HG02623 (cell line): ENCODE measurements at regions not wholly inside any gene's neighbourhood (a gene's known extent, or its start where the extent isn't known, plus 50 kb on each side); places are given as distances from the start of the nearest gene placed in this dataset.
A peak's percentile ranks its signal among the peaks of the same experiment; 100 is the strongest.
"Not testable (repeated sequence)": the region's sequence is repeated elsewhere in the genome, so short reads cannot be mapped to it uniquely, and the experiment has no call there.

ENCODE experiments used
- ATAC-seq: cut with Tn5 transposase; IDR thresholded peaks from one replicate; pipeline ENCODE4 v1.9.1; 2021; ENCODE audit warnings: moderate library complexity; ENCODE audit not compliant: unreplicated experiment

DNA sequence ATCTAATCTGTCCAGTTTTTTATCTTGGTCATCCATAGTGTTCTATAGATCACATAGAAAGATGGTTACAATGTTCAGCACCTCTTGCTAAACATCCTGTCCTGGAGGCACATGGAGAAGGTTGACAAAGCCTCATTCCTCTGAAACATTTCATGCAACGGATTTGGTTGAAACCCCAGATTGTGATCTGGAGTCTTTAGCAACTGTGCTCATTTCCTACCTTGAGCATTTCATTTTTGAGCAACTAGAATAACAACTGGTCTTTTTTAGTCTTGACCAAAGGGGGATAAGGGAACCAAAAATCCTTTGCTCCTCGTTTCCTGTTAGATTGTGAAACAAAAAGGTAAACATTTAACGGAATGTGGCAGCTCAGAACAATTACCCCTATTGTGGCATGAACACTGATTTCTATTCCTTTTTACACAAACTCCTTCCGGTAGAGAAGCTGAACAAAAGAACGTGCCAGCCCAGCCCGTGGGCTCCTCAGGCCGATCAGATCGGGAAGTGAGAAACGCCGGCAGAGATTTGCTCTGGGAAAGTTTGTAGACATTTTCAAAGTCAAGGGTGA lies 94.7 kb upstream of the ERRFI1 start:
- no peak for ATAC-seq

DNA sequence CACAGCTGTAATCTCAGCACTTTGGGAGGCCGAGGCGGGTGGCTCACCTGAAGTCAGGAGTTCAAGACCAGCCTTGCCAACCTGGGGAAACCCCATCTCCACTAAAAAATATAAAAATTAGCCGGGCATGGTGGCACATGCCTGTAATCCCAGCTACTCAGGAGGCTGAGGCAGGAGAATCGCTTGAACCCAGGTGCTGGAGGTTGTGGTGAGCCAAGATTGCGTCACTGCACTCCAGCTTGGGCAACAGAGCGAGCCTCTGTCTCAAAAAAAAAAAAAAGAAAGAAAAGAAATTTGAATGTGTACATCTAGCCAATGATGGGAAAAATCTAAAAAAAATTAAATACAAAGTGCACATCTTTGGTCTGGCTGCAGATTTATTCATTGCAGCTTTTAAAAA lies 92.6 kb upstream of the ERRFI1 start:
- ATAC-seq = not testable (repeated sequence)

DNA sequence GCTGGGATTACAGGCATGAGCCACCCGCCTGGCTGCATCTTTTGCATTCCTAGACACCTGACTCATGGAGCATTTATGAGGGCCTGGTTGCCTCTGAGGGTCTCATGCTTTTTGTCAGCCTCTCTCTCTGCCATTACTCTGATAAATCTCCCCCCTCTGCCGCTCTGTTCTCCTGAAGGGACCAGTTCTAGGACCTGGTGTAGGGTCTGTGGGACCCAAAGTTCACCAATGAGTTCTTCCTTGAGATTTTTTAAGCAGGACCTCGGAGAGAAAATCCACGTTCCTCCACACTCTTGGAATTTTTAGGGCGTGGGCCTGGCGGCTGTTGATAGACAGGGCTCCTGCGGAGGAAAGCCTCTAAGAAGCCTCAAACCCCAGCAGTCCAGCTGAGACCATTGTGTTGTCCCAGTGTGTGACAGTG lies 91.9 kb upstream of the ERRFI1 start:
- no peak for ATAC-seq

DNA sequence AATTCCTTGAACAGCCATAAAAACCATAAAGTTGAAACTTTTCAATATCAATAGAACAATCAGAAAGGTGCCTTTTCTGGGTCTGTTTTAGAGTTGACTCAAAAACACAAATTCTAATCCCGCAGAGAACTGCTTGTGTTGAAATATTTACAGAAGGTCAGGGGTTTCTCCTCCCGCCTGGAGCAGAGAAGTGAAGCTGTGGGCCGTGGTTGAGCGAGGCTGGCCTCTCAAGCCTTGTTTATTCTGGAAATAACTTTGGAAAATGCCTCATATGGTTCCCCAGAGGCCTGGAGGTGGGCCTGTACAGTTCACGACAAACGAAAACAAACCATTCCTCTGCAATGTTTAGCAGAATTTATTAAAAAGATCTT lies 90.8 kb upstream of the ERRFI1 start:
- ATAC-seq = no peak

DNA sequence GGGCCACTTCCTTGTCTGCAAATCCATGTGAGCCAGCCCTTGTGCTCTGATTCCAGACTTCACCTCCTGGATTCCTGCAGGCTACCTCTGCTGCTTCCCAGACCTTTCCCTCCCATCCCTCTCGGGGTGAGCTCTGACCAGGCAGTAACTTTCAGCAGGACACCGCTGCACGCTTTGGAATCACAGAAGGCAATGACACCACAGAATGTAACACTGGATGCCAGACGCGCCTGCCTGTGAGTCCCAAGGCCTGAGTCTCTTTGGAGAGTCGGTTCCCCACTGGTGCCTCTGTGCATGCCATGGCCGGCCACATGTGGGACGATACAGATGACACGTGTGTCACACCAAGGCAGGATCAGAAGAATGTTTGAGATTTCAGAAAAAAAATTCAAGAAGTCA lies 89.7 kb upstream of the ERRFI1 start:
- no peak for ATAC-seq

DNA sequence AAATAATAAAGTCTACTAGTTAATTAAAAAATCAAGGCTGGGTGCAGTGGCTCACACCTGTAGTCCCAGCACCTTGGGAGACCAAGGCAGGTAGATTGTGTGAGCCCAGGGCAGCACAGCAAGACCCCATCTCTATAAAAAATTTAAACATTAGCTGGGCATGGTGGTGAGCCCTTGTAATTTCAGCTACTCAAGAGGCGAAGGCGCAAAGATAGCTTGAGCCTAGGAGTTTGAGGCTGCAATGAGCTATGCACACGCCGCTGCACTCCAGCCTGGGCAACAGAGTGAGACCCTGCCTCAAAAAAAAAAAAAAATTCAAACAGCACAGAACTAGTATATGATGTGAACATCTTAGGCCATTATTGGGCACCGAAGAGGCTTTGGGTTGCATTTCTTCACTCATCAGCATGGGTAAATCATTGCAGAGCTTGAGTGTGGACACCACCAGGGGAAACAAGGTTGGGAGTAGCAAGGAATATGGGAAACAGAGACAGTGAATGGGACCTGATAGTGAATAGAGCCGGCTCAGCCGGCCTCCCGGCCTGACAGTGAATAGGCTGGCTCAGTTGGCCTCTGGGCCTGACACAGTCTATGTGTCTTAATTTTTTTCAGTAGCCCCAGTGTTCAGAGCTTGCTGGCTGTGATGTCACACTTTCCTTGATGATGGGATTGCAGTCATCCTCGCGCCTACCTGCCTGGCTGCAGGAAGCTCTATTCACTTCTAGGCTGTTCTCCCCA lies 89.1 kb upstream of the ERRFI1 start:
- ATAC-seq = no peak

DNA sequence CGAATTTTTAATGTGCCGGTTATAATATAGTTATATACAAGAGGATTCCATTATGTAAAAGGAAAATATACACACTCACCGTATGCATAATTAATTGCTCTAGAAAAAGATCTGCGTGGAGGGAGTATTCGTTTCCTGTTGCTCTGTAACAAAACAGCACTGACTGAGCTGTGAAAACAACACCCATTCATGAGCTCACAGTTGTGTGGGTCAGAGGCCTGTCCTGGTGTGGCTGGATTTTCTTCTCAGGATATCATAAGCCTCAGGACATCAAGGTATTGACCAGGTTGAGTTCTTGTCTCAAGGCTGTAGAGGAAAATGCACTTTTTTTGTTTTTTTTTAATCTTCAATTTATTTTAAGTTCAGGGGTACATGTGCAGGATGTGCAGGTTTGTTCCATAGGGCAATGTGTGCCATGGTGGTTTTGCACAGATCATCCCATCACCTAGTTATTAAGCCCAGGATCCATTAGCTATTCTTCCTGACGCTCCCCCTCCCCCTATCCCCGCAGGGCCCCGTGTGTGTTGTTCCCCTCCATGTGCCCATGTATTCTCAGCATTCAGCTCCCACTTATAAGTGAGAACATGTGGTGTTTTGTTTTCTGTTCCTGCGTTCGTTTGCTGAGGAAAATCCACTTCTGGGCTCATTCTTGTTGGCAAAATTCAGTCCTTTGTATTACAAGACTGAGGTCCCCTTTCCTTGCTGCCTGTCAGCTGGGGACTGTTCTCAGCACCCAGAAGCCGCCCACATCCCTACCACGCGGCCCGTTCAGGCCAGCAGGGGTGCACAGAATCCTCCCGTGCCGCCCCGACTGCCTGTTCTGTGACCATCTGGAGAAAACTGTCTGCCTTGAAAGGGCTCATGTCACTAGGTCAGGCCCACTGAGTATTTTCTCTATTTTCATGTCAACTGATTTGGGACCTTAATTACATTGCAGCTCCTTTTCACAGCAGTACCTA lies 87.4 kb upstream of the ERRFI1 start:
- ATAC-seq = no peak

DNA sequence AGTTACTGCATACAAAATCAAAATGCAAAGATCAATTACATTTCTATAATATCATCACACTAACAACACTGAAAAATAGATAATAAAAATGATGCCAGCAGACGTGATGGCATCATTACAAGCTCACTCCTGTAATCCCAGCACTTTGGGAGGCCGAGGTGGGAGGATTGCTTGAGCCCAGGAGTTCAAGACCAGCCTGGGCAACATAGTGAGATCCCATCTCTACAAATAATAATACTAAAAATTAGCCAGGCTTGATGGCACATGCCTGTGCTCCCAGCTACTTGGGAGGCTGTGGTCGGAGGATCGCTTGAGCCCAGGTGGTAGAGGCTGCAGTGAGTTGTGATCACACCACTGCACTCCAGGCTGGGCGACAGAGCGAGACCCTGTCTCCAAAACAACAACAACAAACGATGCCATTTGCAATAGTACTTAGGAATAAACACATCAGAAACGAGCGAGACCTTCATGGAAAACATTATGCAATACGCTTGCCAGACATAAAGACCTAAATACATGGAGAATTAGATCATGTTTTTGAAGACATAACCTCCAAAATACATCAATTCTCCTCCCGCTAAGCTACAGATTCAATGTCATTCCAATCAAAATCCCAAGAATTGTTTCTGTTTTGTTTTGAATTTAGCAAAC lies 86.6 kb upstream of the ERRFI1 start:
- ATAC-seq = no peak

DNA sequence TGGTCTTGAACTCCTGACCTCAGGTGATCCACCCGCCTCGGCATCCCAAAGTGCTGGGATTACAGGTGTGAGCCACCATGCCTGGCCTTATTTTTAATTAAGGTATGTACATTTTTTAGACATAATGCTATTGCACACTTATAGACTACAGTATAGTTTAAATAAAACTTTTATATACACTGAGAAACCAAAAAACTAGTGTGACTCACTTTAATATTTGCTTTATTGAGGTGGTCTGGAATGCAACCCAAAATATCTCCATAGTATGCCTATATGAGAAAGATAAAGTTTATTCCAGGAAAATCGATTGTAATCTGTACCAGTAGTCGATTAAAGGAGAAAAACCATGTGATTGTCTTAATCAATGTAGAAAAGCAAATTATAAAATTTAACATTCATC lies 85.5 kb upstream of the ERRFI1 start:
- no peak for ATAC-seq

DNA sequence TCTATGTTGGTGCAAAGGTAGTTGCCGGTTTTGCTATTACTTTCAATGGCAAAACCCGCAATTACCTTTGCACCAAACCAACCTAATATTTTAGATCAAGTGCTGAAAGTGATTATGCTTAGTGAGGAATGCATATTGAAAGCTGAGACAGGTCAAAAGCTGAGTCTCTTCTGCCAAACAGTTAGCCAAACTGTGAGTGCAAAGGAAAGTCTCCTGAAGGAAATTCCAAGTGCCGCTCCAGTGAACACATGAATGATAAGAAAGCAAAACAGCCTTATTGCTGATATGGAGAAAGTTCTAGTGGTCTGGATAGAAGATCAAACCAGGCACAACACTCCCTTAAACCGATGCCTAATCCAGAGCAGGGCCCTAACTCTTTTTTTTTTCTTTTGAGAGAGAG lies 83.1 kb upstream of the ERRFI1 start:
- ATAC-seq = no peak

DNA sequence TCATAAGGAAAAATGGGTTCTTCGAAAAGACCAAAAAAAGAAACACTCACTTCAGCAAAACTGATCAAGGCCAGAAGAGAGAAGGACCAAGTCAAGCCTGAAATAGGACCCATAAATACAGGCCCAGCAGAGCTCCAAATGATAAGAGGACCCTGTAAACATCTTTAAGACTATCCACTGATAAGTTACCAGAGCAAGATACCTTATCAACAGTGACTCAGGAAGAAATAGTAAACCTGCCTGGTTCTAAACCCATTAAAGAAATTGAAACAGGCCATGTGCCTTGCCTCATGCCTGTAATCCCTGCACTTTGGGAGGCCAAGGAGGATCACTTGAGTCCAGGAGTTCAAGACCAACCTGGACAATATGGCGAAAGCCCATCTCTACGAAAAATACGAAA lies 81.8 kb upstream of the ERRFI1 start:
- ATAC-seq = no peak

DNA sequence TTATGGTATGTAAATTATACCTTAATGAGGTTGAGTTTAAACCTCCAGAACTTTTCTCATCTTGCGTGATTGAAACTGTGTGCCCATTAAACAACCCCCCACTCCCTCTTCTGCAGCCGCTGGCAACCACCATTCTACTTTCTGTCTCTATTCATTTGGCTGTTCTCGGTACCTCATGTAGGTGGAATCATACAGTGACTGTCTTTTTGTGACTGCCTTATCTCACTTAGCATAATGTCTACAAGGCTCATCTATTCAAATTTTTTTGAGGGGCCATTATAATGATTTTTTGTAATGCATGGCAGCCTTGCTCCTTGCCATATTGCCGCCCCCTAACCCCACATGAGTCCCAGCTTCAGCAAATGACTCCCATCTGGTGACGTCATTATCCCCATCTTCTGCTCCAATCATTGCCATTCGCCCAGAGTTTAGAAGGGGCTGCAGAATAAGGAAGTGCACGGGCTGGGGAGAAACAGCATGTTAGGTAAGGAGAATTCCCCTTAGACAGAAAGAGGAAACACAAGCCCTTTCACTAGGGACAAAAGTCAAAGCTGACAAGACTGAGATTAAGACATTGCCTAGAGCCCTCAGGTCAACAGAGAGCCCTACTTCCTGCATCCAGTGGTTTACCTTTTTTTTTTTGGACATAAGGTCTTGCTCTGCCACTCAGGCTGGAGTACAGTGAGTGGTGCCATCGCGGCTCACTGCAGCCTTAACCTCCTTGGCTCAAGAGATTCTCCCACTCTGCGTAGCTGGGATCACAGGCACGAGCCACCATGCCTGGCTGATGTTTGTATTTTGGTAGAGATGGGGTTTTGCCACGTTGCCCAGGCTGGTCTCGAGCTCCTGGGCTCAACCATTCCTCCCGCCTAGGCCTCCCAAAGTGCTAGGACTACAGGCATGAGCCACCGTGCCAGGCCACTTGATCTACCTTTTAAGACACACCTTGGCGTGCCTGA lies 78.4 kb upstream of the ERRFI1 start:
- ATAC-seq = no peak

DNA sequence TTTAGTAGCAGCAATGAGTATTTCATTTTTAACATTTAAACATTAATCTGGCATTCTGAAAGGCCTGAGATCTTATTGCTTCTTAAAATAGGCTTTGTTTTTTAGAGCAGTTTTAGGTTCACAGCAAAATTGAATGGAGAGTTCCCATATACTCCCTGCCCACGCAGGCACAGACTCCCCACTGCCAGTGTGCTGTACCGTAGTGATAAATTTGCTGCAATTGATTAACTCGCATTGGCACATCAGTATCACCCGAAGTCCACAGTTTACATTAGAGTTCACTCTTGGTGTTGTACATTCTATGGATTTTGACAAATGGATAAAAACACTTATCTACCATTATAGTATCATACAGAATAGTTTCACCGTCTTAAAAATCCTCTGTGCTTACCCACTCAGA lies 71.8 kb upstream of the ERRFI1 start:
- ATAC-seq = no peak

DNA sequence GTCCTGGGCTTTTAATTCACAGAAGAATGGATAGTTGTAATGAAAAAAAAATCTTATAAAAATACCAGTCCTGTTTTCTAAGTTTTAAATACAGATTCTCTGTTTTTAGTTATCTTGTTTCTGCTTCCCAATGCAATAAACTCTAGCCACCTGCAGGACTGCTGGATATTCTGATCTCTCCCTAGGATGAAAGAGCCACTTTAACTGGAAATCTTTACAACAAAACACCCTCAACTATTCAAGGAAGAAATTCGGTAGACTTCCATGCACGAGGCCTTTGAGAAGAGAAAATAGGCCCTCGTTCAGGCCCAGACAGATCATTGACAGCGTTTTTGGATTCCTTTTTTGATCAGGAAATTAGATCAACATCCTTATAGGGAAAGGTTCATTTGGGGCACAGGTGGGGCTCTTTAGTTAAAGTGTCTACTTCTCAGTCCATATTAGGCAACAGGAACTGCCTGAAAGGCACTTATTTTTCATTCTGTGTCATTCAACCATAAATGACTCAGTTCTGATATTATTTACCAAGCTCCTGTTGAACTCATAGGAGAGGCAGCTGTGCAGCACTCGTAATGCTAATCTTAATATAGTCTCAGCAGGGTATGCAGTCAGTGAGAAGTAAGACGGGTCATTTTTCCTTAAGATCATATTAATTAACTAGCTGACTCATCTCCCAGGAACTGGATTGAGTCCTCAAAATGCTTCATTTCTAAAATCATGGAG lies 71.1 kb upstream of the ERRFI1 start:
- ATAC-seq = peak; percentile 79

DNA sequence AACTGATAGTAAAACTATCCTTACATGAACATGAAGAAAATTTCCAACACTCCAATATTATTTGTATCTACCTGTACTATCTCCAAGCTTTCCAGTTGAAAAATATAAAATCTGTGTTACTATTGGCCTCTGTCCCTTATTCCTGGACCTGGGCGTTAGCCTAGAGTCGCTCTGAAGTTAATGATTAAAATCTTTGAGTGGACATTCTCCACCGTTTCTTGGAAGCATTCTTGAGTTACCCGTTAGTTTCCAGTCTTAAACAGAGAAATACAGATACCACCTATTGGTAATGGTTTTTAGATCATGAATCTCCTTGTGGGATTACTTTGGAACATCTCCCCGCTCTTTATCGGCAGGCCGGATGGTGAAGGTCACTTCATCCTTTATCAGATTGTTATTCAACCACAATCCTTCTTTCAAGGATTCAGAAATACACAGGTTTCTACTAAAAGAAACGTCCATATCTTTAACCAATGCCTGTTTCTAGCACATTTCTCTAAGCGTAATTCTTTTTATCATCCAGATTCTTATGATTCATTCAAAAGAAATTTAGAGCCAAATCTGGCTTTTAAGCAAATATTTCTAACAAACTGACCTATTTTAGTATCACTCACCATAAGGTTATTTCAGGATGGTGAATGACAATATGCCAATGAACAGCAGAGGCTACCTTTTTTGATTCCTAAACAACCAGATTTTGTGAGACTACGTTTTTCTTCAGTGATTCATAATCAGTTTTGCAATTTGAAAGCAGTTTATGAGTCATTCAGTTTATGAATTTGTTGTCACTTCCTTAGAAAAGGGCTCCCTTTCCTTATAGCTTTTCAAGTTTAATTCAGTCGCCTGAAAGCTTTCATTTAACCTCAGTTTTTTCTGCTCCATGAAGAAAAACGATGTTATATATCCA lies 70.2 kb upstream of the ERRFI1 start:
- no peak for ATAC-seq

DNA sequence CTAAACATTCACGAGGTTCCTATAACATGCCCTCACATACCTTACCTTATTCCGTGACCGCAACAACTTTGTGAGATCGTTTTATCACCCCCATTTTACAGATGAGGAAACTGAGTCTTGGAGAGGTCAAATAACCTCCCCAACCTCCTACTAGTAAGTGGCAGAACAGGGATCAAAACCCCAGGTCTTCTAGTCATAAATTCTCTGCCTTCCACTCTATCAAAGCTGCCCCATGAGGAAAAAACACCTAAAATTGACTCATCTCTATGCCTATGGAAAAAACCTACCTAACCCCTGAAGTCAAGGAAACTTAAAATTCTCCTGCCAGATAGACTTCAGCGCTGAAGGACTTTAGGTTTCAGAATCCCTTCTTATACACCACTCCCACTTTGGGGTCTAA lies 69.5 kb upstream of the ERRFI1 start:
- no peak for ATAC-seq

DNA sequence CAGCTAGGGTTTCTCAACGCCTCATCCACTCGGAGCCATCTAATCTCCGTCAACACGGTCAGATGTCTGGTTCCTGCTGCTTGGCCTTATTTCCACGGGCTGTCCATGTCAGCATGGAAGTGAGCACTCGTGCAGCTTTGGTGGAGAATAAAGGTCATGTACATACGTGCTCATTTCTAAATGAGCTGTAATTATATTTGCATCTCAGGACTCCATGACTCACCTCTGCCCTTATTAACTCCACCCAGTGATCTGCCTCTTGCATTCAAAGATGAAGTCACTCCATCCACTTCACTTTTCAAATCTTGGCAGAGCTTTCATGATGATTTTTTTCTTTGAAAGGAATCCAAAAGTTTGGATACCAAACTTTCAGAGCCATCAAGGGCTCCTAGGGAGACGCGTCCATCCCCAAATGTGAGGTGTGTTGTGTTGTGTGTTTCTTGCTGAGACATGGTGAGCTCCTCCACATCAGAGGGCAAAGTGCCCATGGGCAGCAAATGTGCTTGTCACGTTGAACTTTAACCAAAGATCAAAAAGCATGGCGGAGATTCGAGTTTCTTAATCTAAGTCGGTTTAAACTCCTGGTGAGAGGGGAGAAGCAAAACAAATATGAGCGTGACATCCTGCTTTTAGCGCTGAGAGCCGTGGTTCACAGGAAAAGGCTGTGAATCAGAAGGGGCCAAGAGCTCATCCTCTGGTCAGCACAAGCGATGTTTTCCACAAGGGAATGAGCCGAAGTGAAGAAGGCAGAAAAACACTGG lies 68.6 kb upstream of the ERRFI1 start:
- no peak for ATAC-seq
